ENCODE measurements at regions not wholly inside any gene's neighbourhood (a gene's known extent, or its start where the extent isn't known, plus 50 kb on each side); places are given as distances from the start of the nearest gene placed in this dataset.

- peak overlapping the region; percentile 95 for H3K27ac ChIP-seq (ENCODE audit: insufficient read depth, low read depth, low read length)
These were observed 421.0 kb downstream of the DYNC2H1 start for GRCh38 chr11:103530257-103530656.

More at GRCh38 chr11:103530257-103530656, 421.0 kb downstream of the DYNC2H1 start:
- H4K20me1 ChIP-seq (replicated peaks; ENCODE audit: control insufficient read depth, extremely low read depth, insufficient read depth, low read length), result no peaks in the 10 kb centered on the region
- H3K4me3 ChIP-seq (replicated peaks in 1 of 3; ENCODE audit: insufficient read depth in 1 of 3, low read depth in 1 of 3, low read length in 3 of 3), result peak overlapping the region in 1 of 3 experiments; percentile 11
- DNase-seq (ENCODE audit: low read depth, low spot score) (peak; percentile 54), FAIRE-seq (peak; percentile 35)
- no peaks in the 10 kb centered on the region for H3K9me3 ChIP-seq (replicated peaks; ENCODE audit: control insufficient read depth, insufficient read depth, low read length)
- POLR2A ChIA-PET, result interaction anchor here (0.7 kb wide), 1 partner anchor 93 kb away, joined by 3 read pairs; no protein-coding TSS in a partner anchor
- CTCF ChIA-PET, result interaction anchor here (1.1 to 1.7 kb wide), 5 partner anchors 8 to 101 kb away, joined by 3 to 4 read pairs (median 4); no protein-coding TSS in a partner anchor
- H2AFZ ChIP-seq (ENCODE audit: low read depth, low read length), result peak overlapping the region; percentile 71
- no peaks in the 10 kb centered on the region for H3K27me3 ChIP-seq (ENCODE audit: control insufficient read depth in 2 of 2, insufficient read depth in 2 of 2, low read length in 2 of 2)
- peak overlapping the region; percentile 82 for H3K9ac ChIP-seq (replicated peaks; ENCODE audit: extremely low read depth, insufficient read depth, low read length)
- BruUV-seq (replicated peaks), result no TSS peak
- H3K36me3 ChIP-seq (ENCODE audit: control insufficient read depth in 2 of 2, extremely low read depth in 1 of 2, insufficient read depth in 2 of 2, low read length in 2 of 2), result no peaks in the 10 kb centered on the region
- H3K9me1 ChIP-seq (replicated peaks; ENCODE audit: control insufficient read depth, extremely low read depth, insufficient read depth, low read length), result no peaks in the 10 kb centered on the region
- intact Hi-C loops (cut with micrococcal nuclease) (loop anchor here (5.0 to 10.0 kb wide), 3 partner anchors 375 to 725 kb away; partner anchors contain the start of gene DCUN1D5), dilution Hi-C loops (cut with MboI; ENCODE audit: extremely low pct_ligation_motif_present, low sequenced_read_pairs) (no loop called here)
- H3K4me1 ChIP-seq (ENCODE audit: control insufficient read depth, extremely low read depth, insufficient read depth, low read length), result peaks cover 64% of the 10 kb centered on the region
- H3K4me2 ChIP-seq (ENCODE audit: insufficient read depth, low read length), result peak overlapping the region; percentile 34
- H3K79me2 ChIP-seq (ENCODE audit: control insufficient read depth, insufficient read depth, low read length), result no peaks in the 10 kb centered on the region
- TF ChIP-seq POLR2AphosphoS5 (IDR thresholded peaks at IDR 0.05; ENCODE audit: insufficient read depth, low read depth, low read length), result peak; percentile 39
- TF ChIP-seq POLR2A (IDR thresholded peaks at IDR 0.05; ENCODE audit: low read depth, low read length), result no peak
- peak; percentile 67 for TF ChIP-seq GATA2 (IDR thresholded peaks at IDR 0.05; ENCODE audit: insufficient read depth, insufficient read length, low read depth, low read length)
- peak; percentile 69 for TF ChIP-seq FOS (IDR thresholded peaks at IDR 0.05; ENCODE audit: borderline replicate concordance, insufficient read depth, low read length)
- TF ChIP-seq MAX (IDR thresholded peaks at IDR 0.05; ENCODE audit: insufficient read depth, insufficient read length), result no peak
- no peak for TF ChIP-seq JUN (IDR thresholded peaks at IDR 0.05; ENCODE audit: borderline replicate concordance, insufficient read depth, insufficient read length, low read depth)
- TF ChIP-seq EZH2 (IDR thresholded peaks at IDR 0.05; ENCODE audit: borderline replicate concordance, low read depth, low read length, severe bottlenecking), result no peak
- TF ChIP-seq CTCF (IDR thresholded peaks at IDR 0.05; ENCODE audit: extremely low read depth in 1 of 2, insufficient read depth in 1 of 2, low read depth in 1 of 2, low read length in 2 of 2), result no peak
